ENCODE measurements at regions not wholly inside any gene's neighbourhood (a gene's known extent, or its start where the extent isn't known, plus 50 kb on each side); places are given as distances from the start of the nearest gene placed in this dataset.

- no peaks in the 10 kb centered on the region for H3K36me3 ChIP-seq (replicated peaks; ENCODE audit: insufficient read depth, low read length)
- no peaks in the 10 kb centered on the region for H4K20me1 ChIP-seq (ENCODE audit: insufficient read depth, low read length)
- no peak overlapping the region for H3K4me2 ChIP-seq (ENCODE audit: low read depth, low read length)
- H3K4me1 ChIP-seq (ENCODE audit: low read length) = no peaks in the 10 kb centered on the region
- H3K4me3 ChIP-seq (ENCODE audit: low read length) = no peak overlapping the region
- no peaks in the 10 kb centered on the region for H3K9me3 ChIP-seq (replicated peaks; ENCODE audit: insufficient read depth, low read length)
- no peaks in the 10 kb centered on the region for H3K27me3 ChIP-seq (replicated peaks; ENCODE audit: insufficient read depth, low read length)
- H3K9me2 ChIP-seq (replicated peaks; ENCODE audit: insufficient read depth, low read length) = no peaks in the 10 kb centered on the region
- no peak overlapping the region for H2AFZ ChIP-seq (ENCODE audit: low read length)
- H3K27ac ChIP-seq (ENCODE audit: low read length) = no peak overlapping the region
- no peaks in the 10 kb centered on the region for H3F3A ChIP-seq (ENCODE audit: insufficient read depth, low read length)
- TF ChIP-seq EZH2phosphoT487 (IDR thresholded peaks at IDR 0.05; ENCODE audit: low read length) = no peak
- TF ChIP-seq CTCF (IDR thresholded peaks at IDR 0.05; ENCODE audit: low read length) = no peak
- TF ChIP-seq EZH2 (optimal IDR thresholded peaks at IDR 0.05; ENCODE audit: low read depth, low read length) = no peak
- H3K9ac ChIP-seq (ENCODE audit: low read length) = no peak overlapping the region
- no peaks in the 10 kb centered on the region for H3K79me2 ChIP-seq (ENCODE audit: low read length)
- DNase-seq = no peak
Measured at GRCh38 chr7:68925241-68925640, 673.0 kb upstream of the AUTS2 start.

GRCh38 chr7:68929781-68930261 lies 668.5 kb upstream of the AUTS2 start:
- no peaks in the 10 kb centered on the region for H3K4me1 ChIP-seq (ENCODE audit: low read length)
- no peaks in the 10 kb centered on the region for H3K9me2 ChIP-seq (replicated peaks; ENCODE audit: insufficient read depth, low read length)
- no peak for DNase-seq
- no peaks in the 10 kb centered on the region for H3F3A ChIP-seq (ENCODE audit: insufficient read depth, low read length)
- no peak overlapping the region for H3K27ac ChIP-seq (ENCODE audit: low read length)
- H3K9me3 ChIP-seq (replicated peaks; ENCODE audit: insufficient read depth, low read length) = no peaks in the 10 kb centered on the region
- no peaks in the 10 kb centered on the region for H3K36me3 ChIP-seq (replicated peaks; ENCODE audit: insufficient read depth, low read length)
- H3K4me3 ChIP-seq (ENCODE audit: low read length) = no peak overlapping the region
- H3K9ac ChIP-seq (ENCODE audit: low read length) = no peak overlapping the region
- no peaks in the 10 kb centered on the region for H3K79me2 ChIP-seq (ENCODE audit: low read length)
- H3K27me3 ChIP-seq (replicated peaks; ENCODE audit: insufficient read depth, low read length) = no peaks in the 10 kb centered on the region
- H4K20me1 ChIP-seq (ENCODE audit: insufficient read depth, low read length) = no peaks in the 10 kb centered on the region
- H3K4me2 ChIP-seq (ENCODE audit: low read depth, low read length) = no peak overlapping the region
- no peak overlapping the region for H2AFZ ChIP-seq (ENCODE audit: low read length)
- TF ChIP-seq EZH2 (optimal IDR thresholded peaks at IDR 0.05; ENCODE audit: low read depth, low read length) = no peak
- no peak for TF ChIP-seq CTCF (IDR thresholded peaks at IDR 0.05; ENCODE audit: low read length)
- no peak for TF ChIP-seq EZH2phosphoT487 (IDR thresholded peaks at IDR 0.05; ENCODE audit: low read length)

GRCh38 chr7:68936471-68937035 lies 661.7 kb upstream of the AUTS2 start:
- no peak overlapping the region for H2AFZ ChIP-seq (ENCODE audit: low read length)
- no peaks in the 10 kb centered on the region for H3K9me2 ChIP-seq (replicated peaks; ENCODE audit: insufficient read depth, low read length)
- no peaks in the 10 kb centered on the region for H3K4me1 ChIP-seq (ENCODE audit: low read length)
- H3K79me2 ChIP-seq (ENCODE audit: low read length) = no peaks in the 10 kb centered on the region
- no peaks in the 10 kb centered on the region for H3F3A ChIP-seq (ENCODE audit: insufficient read depth, low read length)
- no peaks in the 10 kb centered on the region for H3K27me3 ChIP-seq (replicated peaks; ENCODE audit: insufficient read depth, low read length)
- H3K4me2 ChIP-seq (ENCODE audit: low read depth, low read length) = no peak overlapping the region
- no peaks in the 10 kb centered on the region for H3K36me3 ChIP-seq (replicated peaks; ENCODE audit: insufficient read depth, low read length)
- no peaks in the 10 kb centered on the region for H4K20me1 ChIP-seq (ENCODE audit: insufficient read depth, low read length)
- H3K9ac ChIP-seq (ENCODE audit: low read length) = no peak overlapping the region
- TF ChIP-seq EZH2phosphoT487 (IDR thresholded peaks at IDR 0.05; ENCODE audit: low read length) = no peak
- TF ChIP-seq CTCF (IDR thresholded peaks at IDR 0.05; ENCODE audit: low read length) = no peak
- H3K4me3 ChIP-seq (ENCODE audit: low read length) = no peak overlapping the region
- no peaks in the 10 kb centered on the region for H3K9me3 ChIP-seq (replicated peaks; ENCODE audit: insufficient read depth, low read length)
- no peak for DNase-seq
- H3K27ac ChIP-seq (ENCODE audit: low read length) = no peak overlapping the region
